HG03520 (cell line): ENCODE measurements at regions not wholly inside any gene's neighbourhood (a gene's known extent, or its start where the extent isn't known, plus 50 kb on each side); places are given as distances from the start of the nearest gene placed in this dataset.

ENCODE experiments used
- ATAC-seq: cut with Tn5 transposase; IDR thresholded peaks from one replicate; pipeline ENCODE4 v1.9.1; 2021; ENCODE audit warnings: mild to moderate bottlenecking, moderate library complexity; ENCODE audit not compliant: unreplicated experiment

- no peak for ATAC-seq
Observed at GRCh38 chr14:87816416-87816815, 176.6 kb downstream of the GALC start.

DNA sequence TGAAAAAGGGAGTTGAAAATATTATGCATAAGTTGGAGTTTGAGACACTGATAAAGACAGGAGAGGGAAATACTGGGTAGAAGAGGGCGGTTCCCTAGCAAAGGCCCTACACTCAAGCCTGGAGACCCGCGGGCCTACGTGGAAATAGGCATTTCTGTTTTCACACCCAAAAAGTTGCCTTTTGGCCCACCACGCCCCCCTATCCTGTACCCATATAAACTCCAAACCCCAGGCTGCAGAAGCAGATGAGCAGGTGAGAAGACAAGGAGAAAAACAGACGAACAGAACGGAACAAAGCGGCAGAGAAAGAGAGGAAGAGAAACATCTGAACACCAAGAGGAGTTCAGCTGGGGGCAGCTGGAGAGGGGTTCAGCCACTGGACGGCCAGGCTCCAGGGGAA lies 177.9 kb downstream of the GALC start:
- ATAC-seq, result no peak

DNA sequence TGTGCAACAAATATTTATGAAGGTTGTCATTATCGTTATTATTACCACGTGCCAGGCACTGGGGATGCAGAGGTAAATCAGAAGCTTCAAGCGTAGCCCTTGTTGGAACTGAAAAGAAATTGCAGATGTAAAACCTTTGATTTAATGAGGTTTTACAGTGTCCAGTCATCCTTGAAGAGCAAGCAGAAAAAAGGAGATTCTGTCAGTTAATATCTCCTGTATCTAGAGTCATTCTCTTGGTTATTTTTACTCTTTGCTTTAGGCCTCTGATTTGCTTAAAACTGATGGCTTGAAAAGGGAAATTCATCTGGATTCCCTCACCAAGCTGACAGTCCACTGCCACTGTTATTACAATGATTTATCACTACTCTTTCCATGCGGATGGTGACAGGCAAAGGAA lies 179.3 kb downstream of the GALC start:
- ATAC-seq, result no peak

DNA sequence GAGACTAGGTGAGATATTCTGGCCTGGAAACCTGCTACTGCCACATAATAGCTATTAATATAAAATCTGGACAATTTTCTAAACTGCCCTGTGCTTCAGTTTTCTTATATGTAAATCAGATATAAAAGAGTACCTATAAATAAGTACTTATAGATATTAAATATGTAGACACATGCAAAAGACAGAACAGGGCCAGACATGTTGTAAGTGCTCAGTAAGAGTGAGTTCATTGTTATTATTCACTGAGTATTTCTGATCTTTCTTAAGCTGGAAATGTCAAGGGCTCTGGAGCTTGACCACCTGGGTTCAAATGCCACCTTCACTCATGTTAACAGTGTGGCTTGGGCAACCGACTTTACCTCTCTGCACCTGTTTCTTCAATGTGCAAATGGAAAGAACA lies 179.8 kb downstream of the GALC start:
- ATAC-seq, result no peak

- no peak for ATAC-seq
Observed at GRCh38 chr14:87811246-87811645, 181.7 kb downstream of the GALC start.

GRCh38 chr14:87810711-87811110 lies 182.3 kb downstream of the GALC start:
- no peak for ATAC-seq

- no peak for ATAC-seq
Observed at GRCh38 chr14:87809261-87809660, 183.7 kb downstream of the GALC start.

DNA sequence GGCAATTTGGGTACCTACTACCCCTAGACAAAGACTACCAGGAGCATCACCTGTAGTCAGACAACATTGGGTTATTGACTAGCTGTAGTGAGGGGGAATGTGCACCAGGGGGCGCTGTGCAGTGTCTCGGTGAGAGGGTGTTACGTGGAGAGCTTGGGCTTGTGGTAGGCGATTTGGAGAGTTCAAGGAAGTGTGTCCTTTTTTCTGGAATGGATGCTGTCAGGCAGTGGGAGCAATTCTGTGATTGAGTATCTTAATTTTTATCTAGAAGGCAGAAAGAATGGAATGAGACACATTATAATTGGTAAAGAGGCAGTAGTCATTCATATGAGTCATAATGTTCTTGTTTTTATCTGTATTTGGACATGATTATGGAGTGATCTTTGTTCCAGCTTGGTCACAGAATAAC lies 187.7 kb downstream of the GALC start:
- peak; percentile 63 for ATAC-seq

DNA sequence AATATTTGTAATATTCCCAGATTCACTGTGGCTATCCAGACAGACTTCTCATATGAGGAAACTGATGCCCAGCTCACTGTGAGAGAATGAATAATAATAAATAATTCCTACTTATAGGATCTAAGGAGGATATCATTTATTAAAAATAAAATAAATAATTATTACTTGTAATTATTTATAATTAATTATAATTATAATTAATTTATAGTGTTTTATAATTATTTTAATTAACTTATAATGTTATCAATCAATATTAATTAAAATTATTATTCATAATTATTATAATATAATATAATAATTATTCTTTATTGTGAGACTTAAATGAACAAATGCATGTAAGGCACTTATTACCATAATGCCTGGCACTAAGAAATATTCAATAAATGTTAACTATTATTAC lies 192.8 kb downstream of the GALC start:
- ATAC-seq, result no peak

GRCh38 chr14:87799400-87799799 lies 193.6 kb downstream of the GALC start:
- ATAC-seq, result no peak

DNA sequence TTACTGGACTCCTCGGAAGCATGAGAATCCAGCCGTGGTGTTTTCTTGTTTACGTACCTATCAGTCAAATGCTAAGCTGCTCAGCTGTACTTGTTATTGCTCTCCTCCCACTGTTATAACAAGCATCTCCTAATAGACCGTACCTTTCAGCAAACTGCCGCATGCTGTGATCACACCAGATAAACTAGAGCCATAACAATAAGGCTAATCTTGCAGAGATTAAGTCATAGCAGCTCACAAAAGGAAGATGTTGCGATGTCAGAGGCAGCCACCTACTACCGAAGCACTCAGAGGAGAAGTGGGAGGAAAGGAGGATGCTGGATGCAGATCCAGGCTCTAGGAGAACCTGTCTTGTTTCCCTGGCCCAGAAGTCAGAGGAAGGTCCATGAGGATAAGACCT lies 196.0 kb downstream of the GALC start:
- no peak for ATAC-seq

- no peak for ATAC-seq
Observed at GRCh38 chr14:87794561-87794960, 198.4 kb downstream of the GALC start.

- ATAC-seq, result no peak
Observed at GRCh38 chr14:87785897-87786296, 207.1 kb downstream of the GALC start.

- ATAC-seq, result no peak
Observed at GRCh38 chr14:87784386-87784785, 208.6 kb downstream of the GALC start.

- ATAC-seq, result no peak
Observed at GRCh38 chr14:87783071-87783470, 209.9 kb downstream of the GALC start.

- ATAC-seq, result no peak
Observed at GRCh38 chr14:87772854-87773253, 220.1 kb downstream of the GALC start.

GRCh38 chr14:87767567-87767901 lies 225.4 kb downstream of the GALC start:
- ATAC-seq, result no peak

DNA sequence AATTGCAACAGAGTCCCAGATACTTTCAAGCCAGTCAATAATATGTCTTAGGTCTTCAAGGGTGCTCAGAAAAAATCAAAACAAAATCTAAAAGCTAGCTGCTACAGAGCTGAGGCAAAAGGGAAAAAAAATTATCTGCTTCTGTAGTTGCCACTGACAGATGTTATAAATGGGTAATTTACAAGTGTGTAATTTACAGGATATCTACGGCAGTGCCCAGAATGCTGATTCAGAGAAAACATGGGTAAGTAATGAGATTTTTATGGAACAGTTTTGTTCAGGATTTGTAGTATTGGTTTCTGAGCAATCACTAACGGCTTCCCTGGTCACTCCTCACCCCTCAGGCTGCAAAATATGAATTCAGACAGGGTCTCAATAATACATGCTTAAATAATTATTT lies 234.1 kb downstream of the GALC start:
- no peak for ATAC-seq

DNA sequence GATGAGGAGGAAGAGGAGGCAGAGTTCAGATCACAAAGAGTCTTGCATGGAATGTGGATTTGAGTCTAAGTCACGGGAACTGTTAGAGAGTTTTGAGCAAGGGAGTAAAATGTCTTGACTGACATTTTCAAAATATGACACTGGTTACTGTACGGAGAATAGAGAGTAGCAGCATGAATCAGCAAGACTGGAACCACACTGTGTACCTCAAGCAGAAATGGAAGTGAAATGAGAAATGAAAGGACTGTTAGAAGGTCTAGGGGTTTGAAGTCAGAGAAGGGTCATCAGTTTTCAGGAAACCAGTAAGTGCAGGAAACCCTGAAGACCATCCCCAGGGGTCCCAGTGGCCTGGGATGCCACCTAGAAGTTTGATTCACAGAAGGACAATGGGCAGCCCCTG lies 236.3 kb downstream of the GALC start:
- no peak for ATAC-seq

- no peak for ATAC-seq
Observed at GRCh38 chr14:87754520-87755223, 238.3 kb downstream of the GALC start.

DNA sequence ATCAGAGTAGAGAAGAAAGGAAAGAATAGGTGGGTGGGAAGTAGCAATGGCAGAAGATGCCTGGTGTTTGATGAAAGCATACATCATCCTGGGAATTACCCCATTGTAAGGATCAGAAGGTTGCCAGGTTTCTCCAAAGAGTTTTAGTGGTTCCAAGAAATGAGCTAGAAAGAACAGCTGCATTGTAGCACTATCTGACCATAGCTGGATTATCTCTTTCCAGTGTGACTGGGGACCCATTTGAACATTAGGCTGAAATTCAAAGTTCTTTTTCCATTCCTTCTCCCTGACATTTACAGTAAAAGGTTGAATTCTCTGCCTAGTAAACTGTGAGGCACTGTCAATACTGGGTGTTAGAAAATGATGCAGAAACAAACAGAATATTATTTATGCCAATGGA lies 244.4 kb downstream of the GALC start:
- ATAC-seq, result no peak

DNA sequence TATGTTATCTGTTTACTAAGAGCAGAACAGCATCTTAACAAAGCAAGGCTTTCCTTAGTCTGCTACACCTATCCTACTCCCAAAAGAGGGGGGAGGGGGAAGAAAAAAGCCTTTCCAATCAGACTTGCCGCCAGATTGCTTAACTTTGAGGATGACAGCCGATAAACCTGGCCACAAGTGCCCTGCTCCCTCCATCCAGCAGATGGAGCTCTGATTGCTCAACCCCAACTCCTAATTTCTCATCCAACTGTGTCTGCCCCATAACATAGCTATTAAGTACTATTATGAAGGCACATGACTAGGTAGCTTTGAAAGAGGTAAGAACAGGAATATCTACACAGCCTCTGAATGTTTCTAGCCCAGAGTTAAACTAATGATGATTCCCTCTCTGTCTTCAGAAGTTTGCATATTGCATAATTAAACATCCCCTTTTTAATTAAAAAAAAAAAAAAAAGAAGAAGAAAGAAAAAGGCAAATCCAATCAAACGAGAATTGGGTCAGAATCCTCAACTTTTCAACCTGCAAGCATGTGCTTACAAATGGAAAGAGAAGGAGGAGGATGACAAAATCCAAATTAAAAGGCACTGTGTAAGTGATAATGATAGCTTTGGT lies 247.4 kb downstream of the GALC start:
- ATAC-seq, result peak; percentile 77
